Fibroblast of skin of right quadriceps (primary cell): ENCODE measurements at regions not wholly inside any gene's neighbourhood (a gene's known extent, or its start where the extent isn't known, plus 50 kb on each side); places are given as distances from the start of the nearest gene placed in this dataset.
"Not testable (repeated sequence)": the region's sequence is repeated elsewhere in the genome, so short reads cannot be mapped to it uniquely, and the experiment has no call there.

Source experiments
- DNase-seq: peaks from one replicate; pipeline ENCODE4 v3.0.0-alpha.2; 2013

DNA sequence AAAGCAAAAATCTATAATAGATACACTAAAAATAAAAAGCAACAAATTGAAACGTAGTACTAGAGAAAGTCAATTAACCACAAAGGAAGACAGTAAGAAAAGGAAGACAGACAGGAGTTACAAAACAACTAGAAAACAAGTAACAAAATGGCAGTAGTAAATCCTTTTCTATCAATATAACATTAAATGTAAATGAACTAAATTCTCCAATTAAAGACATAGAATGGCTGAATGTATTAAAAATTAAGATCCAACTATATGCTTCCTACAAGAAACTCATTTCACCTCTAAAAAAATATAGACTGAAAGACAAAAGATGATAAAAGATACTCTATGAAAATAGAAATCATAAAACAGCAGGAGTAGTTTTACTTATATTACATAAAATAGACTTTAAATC lies 79.1 kb downstream of the CTH start:
- no peak for DNase-seq

DNA sequence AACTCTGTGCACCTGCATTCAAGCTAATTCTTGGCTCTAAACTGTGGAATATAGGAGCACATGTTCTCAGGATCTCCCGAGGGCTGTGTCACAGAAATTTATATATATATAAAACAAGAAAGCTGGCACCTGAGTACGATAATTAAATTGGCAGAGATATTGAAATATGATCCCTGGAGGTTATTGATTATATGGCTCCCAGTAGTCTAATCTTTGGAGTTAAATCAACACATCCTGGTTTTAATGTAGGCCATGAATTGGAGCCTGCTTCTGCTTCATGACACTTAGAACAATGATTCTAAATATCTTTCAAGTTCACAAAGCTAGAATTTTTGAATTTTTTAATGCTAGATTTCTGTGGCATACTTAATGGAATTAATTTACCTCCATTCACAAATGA lies 84.3 kb downstream of the CTH start:
- no peak for DNase-seq

DNA sequence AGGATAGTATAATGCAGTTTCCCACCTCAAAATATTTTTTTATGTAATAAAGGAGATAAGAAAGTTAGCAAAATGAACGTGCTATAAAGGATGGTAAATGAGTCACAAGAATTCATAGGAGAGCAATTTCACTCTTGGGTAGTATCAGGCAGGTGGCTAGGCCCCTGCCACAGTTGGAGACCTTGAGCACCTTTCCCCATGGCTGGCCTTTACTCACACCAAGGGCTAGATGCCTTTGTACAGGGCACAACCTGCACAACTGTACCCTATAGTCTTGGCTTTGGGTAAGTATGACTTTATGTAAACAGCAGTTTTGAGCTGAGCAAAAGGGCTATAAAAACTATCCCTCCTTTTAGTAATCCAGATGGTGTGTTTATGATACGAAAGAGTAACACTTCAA lies 85.1 kb downstream of the CTH start:
- no peak for DNase-seq

DNA sequence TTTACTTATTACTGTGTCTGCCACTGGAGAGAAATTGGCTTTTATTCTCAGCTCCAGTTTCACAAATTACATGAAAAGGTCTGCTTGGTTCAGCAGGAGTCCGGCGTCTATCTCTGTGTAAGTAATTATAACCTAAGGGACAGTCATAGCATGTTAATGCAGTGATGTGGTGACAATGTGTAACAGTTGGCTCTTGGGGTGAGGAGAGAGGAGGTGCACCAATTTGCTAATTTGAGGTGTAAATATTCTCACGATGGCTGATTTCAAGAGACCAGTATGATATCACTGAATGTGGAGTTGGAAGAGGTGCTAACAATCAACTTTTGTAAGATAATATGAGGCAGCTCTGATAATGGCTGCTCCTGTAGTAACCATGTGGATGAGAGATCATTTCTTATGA lies 86.1 kb downstream of the CTH start:
- DNase-seq, result no peak

DNA sequence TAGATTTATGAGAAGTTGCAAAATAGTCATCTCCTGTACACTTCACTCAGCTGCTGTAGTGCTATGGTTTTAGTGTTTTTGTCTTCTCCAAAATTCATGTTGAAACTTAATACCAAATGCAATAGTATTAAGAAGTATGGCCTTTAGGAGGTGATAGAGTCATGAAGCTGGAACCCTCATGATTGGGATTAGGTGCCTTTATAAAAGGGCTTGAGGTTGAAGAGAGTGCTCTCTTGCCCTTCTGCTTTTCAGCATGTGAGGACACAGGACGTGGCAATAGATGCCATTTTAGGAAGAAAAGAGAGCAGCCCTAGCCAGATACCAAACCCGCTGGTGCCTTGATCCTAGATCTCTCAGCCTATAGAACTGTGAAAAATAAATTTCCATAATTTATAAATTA lies 87.6 kb downstream of the CTH start:
- DNase-seq, result no peak

DNA sequence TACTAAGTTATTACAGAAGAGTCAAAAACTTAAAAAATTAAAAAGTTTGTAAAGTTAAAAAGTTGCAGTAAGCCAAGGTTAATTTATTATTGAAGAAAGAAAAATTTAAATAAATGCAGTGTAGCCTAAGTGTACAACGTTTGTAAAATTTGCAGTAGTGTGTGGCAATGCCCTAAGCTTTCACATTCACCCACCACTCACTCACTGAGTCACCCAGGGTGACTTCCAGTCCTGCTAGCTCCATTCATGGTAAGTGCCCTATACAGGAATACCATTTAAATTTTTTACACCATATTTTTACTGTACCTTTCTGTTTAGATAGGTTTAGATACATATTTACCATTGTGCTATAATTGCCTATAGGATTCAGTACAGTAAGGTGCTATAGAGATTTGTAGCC lies 88.6 kb downstream of the CTH start:
- no peak for DNase-seq

DNA sequence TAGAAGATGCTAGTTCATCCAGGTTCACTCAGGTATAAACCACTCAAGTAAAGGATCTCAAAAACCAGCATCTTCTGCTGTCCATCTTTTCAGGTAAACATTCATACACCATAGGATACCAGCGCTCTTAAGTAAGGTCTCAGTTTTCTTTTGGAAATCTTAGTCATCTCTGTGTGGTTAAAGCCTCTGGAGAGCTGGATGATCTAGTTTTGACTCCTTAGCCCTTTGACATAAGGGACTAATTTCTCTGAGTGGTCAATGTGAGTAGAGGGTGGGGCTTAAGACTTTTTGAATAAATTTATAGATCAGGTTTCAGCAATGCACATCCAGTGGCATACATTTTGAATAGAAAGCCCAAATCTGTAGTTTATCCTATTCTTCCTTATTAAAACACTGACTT lies 92.3 kb downstream of the CTH start:
- peak; percentile 31 for DNase-seq

DNA sequence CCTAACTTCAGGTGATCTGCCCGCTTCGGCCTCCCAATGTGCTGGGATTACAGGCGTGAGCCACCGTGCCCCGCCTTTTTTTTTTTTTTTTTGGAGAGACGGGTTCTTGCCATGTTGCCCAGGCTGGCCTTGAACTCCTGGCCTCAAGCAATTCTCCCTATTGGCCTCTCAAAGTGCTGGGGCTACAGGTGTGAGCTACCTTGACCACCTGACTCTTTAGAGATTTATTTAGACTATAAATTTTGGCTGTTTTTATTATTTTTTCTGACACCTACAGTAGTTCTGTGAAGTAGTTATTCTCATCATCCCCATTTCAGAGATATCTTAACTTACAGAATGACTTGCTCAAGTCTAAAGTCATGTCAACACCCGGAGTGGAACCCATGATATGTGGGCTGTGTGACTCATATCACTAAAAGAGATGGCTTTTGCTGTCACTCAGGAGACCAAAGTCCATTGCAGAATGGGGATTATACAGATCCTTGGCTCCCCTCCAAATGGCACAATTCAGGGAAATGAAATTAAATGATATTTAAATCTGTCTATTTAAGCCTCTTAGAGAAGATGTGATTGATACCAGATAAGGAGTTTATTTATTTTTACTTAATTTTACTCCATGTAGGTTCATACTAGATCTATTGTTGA lies 93.2 kb downstream of the CTH start:
- peak; percentile 77 for DNase-seq

DNA sequence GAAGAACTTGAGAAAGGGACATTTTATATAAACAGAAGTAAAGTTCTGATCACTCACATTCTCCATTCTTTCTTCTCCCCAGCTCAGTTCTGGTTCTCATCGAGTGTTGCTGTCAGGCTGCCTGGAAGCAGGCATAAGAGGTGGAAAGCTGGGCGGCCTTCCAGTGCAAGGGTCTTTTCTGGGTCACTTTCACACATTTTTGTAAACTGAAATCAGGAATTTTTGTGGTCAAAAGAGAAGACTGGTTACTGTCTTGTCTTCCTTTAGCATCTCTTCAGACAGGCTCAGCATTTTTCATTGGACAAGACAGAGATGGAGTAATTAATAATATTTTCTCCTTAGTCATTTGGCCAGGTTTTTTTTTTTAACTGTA lies 93.7 kb downstream of the CTH start:
- peak; percentile 93 for DNase-seq

DNA sequence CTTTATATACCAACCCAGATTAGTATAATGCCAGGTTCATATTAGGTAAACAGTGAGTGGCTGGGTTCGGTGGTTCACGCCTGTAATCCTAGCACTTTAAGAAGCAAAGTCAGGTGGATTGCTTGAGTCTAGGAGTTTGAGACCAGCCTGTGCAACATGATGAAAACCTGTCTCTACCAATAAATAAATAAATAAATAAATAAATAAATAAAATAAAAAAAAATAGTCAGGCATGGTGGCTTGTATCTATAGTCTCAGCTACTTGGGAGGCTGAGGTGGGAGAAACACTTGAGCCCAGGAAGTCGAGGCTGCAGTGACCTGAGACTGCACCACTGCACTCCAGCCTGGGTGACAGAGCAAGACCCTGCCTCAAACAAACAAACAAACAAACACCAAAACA lies 96.9 kb downstream of the CTH start:
- not testable (repeated sequence) for DNase-seq

DNA sequence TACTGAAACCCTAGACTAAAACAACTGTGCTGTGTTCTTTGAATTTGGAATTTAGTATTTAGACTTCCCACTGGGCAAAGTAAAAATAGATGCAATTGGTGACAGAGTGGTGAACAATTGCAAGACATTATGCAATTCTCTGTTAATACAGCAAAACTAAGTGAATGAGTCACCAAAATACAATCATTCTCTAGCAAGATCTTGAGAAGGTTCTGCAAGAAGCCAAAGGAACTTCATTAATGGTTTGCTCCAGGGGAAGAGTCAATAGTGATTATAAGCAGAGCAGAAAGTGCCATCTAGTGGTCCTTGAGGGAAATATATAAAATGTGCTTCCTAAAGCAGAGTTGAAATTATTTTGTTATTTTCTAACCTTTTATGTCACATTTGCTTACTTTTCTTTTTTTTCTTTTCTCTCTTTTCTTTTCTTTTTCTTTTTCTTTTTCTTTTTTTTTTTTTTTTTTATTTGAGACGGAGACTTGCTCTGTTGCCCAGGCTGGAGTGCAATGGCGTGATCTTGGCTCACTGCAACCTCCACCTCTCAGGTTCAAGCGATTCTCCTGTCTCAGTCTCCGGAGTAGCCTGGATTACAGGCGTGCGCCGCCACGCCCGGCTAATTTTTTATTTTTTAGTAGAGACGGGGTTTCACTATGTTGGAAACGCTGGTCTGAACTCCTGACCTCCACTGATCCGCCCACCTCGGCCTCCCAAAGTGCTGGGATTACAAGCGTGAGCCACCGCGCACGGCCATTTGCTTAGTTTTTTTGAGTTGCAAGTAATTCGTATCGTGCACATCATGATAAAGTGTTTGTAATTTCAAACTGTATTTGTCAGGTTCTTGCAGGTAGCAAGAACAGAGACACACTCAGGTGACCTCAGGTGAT lies 99.2 kb downstream of the CTH start:
- peak; percentile 95 for DNase-seq

DNA sequence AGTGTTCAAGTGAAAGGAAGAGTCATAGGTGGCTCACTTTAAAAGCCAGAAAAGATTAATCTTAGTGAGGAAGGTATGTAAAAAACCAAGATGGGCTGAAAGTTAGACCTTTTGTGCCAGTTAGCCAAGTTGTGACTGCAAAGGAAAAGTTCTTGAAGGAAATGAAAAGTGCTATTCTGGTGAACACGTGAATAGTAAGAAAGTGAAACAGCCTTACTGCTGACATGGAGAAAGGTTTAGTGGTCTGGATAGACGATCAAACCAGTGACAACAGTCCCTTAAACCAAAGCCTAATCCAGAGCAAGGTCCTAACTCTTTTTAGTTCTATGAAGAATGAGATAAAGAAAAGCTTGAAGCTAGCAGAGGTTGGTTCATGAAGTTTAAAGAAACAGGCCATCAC lies 106.4 kb downstream of the CTH start:
- no peak for DNase-seq

DNA sequence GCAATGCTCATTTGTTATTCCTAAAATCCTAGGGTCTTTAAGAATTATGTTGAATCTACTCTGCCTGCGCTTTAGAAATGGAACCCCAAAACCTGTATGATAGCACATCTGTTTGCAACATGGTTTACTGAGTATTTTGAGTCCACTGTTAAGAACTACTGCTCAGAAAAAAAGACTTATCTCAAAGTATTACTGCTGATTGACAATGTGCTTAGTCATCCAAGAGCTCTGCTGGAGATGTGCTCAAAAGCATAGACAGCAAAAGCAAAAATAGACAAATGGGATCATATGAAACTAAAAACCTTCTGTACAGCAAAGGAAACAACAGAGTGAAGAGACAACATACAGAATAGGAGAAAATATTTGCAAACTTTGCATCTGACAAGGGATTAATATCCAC lies 107.0 kb downstream of the CTH start:
- no peak for DNase-seq

DNA sequence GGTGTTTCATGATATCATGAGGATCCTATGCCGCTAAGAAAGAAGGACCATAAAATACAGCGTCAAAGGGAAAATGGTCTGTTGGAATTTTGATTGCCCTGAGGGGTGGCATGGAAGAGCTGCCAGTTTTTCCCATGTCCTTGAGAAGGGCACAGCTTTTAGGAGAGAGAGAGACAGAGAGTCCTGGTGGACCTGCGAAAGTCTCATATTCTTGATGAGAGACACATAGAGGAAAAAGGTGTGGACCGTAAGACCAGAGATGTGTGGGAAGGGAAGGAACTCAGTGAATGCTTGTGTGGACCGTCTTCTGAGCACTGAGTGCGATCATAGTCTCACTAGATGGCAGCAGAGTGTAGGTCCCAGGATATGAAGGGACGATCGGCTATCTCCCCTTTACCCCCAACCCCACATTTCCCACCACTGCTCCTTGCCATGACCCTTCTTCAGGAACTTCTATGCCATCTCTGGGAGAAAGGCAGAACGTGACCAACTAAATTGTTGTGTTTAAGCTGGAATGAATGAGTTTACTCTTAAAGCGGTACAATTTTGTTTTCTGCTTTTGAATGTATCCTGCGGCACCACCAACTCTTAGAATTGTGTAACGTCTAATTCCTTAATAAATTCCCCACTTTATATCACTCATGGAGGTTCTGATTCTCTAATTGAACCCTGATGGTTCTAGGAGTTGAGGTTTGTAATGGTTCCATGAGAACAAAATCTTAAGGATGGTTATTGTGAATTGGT lies 117.7 kb downstream of the CTH start:
- peak; percentile 23 for DNase-seq

DNA sequence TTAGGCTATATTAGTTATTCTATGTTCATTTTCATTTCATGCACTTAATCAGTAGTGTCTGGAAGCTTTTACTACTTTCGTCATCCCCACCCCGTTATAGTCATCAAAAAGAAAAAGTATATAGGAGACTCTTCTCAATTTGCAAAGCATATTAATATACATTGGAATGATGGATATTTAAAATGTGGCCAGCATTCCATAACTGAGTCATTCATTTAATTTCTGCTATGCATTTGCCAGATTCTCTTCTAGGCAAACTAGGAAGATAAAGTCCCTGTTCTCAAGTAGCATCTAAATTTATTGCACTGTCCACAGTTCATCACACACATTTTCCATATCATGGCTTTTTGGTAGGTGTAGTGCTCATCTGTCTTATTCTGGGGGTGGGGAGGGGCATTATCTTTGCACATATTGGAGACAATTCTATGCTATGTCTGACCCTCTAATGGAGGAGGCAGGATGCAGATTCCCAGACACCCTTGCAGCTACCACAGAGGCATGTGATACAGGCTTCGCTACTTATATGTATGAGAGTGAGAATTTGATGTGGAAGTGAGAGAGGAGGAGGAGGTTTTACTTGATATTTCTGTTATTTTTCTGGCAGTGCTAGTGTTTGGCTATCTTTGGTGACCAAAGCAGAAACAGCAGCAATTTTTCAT lies 125.8 kb downstream of the CTH start:
- peak; percentile 67 for DNase-seq

DNA sequence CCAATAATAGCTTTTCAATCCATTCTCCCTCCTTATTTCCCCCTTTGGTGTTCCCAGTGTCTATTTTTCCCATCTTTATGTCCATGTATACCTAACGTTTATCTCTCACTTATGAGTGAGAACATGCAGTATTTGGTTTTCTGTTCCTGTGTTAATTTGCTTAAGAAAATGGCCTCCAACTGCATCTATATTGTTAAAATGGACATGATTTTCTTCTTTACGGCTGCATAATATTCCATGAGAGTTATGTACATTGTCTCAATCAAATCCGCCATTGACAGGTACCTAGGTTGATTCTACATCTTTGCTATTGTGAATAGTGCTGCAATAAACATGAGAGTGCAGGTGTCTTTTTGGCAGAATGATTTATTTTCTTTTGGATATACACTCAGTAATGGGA lies 126.7 kb downstream of the CTH start:
- DNase-seq, result no peak

DNA sequence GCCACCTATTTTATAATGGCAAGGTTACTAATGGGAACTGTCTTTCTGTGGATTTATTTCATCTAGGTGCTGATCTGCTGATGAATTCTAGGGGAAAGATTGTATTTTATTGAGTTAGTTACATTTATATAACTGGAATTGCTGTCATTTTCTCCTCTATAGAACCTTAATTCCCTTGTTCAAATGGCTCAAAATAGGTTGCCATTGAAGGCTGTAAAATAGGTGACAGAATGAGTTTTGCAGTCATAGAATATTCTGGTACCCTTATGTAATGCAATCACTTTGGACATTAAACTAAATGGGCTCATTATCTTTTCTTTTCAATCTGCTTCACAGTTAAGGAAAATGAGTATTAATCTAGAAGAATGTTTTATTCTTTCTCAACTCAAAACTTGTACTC lies 131.0 kb downstream of the CTH start:
- no peak for DNase-seq

DNA sequence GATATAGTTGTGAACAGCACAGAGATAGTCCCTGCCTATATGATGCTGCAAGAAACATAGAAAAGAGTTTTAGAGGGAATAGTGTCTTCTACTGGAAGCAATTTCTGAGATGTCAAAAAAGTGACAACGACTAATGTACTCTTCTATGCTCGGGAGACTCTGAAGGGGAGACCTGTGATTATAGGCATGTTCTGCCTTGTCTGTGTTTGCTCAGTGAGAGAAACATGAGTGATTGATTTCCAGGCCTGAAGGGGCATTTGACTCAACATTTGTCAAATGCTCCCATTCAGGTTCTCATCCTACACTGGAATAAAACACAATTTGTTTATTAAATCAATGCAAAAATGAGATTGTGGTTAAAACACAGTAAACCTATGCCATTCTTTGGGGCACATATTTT lies 131.8 kb downstream of the CTH start:
- no peak for DNase-seq

DNA sequence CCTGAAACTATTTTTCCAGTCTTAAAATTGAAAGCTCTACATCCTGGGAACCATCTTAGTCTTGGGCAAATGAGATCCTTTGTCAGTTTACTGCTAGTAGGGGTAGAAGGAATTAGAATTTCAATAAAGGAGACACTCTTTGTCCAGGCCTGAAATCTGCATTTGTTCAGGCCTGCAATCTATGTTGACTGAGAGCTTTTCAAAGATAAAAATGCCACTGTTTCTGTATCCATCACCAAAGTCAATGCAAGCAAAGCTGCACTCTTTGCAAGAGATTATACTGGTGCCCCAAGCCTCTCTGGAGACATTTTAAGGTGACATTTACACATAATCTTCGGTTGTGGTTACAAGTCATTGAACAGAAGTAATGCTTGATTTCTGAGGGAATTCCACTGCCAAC lies 135.7 kb downstream of the CTH start:
- DNase-seq, result no peak

DNA sequence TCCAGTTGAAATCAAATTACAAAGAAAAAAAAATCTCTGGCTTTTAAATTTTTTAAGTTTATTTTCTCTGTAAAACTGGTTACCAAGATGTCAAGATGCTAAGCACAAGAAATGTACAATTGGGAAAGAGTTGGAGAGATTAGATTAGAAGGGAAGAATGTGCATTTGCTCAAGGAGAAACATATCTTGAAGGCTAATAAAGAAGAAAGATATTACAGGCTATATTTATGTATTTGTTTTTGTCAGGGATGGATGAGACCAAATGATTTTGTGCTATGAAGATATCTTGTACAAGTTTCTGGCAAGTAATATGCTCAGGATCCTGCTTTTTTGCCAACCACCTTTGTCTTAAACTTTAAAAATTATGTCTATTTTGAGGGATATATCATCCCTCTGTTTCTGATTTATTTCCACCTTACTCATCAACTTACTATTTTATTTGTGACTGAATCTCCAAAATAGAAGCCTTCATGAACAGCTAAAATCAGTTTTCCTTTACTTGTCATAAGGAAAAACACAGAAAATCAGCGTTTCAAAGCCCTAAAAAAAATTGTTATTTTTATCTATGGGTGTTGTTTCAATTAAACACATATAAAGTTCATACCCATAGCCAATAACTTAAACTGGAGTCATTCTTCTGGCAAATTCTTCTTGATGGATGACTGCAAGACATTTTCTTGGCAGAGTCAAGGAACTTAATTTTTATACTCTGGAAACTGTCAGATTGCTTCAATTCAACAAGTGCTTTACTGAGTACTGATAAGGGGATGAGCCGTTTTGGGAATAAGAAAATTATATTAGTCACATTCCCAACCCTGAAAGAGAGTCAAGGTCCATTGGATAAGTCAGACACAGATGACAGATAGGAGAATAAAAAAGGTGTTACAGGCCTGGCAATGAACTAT lies 141.8 kb downstream of the CTH start:
- peak; percentile 4 for DNase-seq

DNA sequence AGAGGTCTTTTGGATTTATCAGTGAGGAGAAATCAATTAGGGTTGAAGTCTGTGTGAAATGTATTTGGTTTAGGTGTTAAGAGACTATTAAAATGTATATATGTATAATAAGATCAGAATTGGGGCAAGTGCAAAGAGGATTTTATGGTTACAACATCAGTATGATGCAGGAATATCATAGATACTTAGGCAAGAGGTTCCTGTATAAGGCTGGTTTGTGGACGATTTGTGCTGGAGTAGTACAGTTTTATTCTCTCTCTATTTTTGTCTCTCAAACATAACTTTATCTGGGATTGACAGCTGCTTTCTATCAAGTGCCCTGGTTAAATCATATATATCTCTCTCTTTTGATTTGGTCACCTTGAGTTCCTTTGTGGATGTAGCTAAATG lies 142.5 kb downstream of the CTH start:
- no peak for DNase-seq

DNA sequence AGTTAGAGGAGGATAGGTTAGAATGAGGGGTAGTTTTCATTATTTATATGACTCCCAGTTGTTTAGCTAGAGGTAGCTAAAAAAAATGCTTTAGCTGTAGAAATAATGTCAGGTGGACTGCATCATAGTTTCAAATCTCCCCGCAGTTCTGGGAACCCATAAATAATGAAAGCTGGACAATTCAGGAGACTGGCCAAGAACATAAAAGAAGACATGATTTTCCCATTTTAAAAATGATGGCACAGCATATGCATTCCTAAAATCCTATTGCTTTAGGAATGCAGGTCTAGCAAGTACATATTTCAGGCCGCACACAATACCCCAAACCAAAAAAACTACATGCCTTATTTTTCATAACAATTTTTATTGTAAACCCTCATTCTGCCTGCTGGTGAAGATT lies 143.3 kb downstream of the CTH start:
- peak; percentile 14 for DNase-seq
